Mesodermal cell (in vitro differentiated cells): ENCODE measurements at regions not wholly inside any gene's neighbourhood (a gene's known extent, or its start where the extent isn't known, plus 50 kb on each side); places are given as distances from the start of the nearest gene placed in this dataset.

Source experiments
- H3K27ac ChIP-seq: 2 replicates; pipeline ENCODE4 v1.7.0; 2013; ENCODE audit warnings: mild to moderate bottlenecking, low read depth, low read length, moderate library complexity; ENCODE audit not compliant: severe bottlenecking
- H3K36me3 ChIP-seq: 2 replicates; pipeline ENCODE4 v1.7.1; 2013; ENCODE audit warnings: mild to moderate bottlenecking, low read length, moderate library complexity; ENCODE audit not compliant: control insufficient read depth, insufficient read depth
- H3K4me1 ChIP-seq: one replicate; pipeline ENCODE4 v1.7.1; 2013; ENCODE audit warnings: mild to moderate bottlenecking, low read length; ENCODE audit not compliant: insufficient read depth, control insufficient read depth, poor library complexity, severe bottlenecking
- H3K4me3 ChIP-seq: 2 replicates; pipeline ENCODE4 v1.7.0; 2013; ENCODE audit warnings: low read length, control low read depth, mild to moderate bottlenecking; ENCODE audit not compliant: insufficient read depth, poor library complexity, severe bottlenecking; ENCODE audit errors: extremely low read depth
- H3K9me3 ChIP-seq: 2 replicates; pipeline ENCODE4 v1.7.1; 2013; ENCODE audit warnings: mild to moderate bottlenecking, low read length, moderate library complexity; ENCODE audit not compliant: control insufficient read depth
- WGBS, 2 experiments: methylation state at CpG; one replicate each; pipeline ENCODE4 v1.1.5; 2013; ENCODE audit warnings: missing lambda C conversion rate in 2 of 2; ENCODE audit not compliant: insufficient coverage in 2 of 2; 5-methylcytosine and 5-hydroxymethylcytosine counted together

GRCh38 chr20:7420345-7420744 lies 519.9 kb downstream of the HAO1 start:
- no peaks in the 10 kb centered on the region for H3K4me1 ChIP-seq
- H3K27ac ChIP-seq: no peak overlapping the region
- no peaks in the 10 kb centered on the region for H3K36me3 ChIP-seq

DNA sequence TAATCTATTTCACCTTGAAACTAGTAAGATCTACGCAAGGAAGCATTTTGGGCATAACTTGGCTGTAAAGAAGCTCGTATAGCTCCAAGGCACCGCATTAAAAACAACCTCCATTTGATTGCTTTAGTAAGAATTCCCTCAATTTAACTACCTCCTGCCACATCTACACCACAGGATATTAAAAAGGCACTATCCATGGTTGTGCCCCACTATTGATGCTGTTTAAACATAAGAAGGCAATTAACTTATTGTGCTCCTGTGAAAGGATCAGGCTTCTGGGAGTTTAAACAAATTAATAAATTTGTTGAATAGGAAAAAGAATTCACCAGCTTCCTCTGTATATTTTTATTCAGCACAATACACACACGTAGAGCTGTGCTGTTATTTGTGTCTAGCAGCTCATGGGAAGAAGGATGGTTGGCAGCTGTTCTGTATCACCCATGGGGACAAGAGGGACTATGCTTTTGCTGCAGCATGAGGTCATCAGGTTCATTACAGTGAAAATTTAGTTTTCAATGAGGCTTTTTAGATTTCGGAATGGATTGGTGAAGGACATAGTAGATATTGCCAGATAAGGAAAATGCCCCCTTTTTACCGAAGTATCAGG lies 513.3 kb downstream of the HAO1 start:
- H3K9me3 ChIP-seq: no peaks in the 10 kb centered on the region
- WGBS, 2 experiments: 80 to 84% methylated on average over 1 to 3 of the region's 6 CpGs
- H3K4me1 ChIP-seq: no peaks in the 10 kb centered on the region
- no peaks in the 10 kb centered on the region for H3K36me3 ChIP-seq
- H3K27ac ChIP-seq: no peak overlapping the region
- no peak overlapping the region for H3K4me3 ChIP-seq

More at GRCh38 chr20:7420345-7420744, 519.9 kb downstream of the HAO1 start:
- H3K9me3 ChIP-seq: no peaks in the 10 kb centered on the region
- H3K4me3 ChIP-seq: no peak overlapping the region

DNA sequence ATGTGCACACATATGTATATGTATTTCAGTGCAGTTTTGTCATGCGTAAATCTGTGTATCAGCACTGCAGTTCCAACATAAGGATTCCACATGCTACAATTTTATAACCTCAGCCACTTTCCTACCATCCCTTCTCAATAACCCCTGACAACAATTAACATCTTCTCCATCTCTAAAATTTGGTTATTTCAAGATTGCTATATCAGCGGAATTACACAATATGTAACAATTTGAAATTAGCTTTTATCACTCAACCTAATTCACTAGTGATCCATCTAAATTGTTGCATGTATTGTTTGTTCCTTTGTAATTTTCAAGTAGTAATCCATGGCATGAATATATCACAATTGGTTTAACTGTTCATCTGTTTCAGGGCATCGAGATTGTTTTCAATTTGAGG lies 511.3 kb downstream of the HAO1 start:
- H3K4me3 ChIP-seq: no peak overlapping the region
- 80% methylated on average over 1 of the region's 3 CpGs; no CpG with 5 or more reads in 1 of the 2 experiments for WGBS, 2 experiments
- H3K27ac ChIP-seq: no peak overlapping the region
- H3K4me1 ChIP-seq: no peaks in the 10 kb centered on the region
- H3K36me3 ChIP-seq: no peaks in the 10 kb centered on the region
- no peaks in the 10 kb centered on the region for H3K9me3 ChIP-seq

DNA sequence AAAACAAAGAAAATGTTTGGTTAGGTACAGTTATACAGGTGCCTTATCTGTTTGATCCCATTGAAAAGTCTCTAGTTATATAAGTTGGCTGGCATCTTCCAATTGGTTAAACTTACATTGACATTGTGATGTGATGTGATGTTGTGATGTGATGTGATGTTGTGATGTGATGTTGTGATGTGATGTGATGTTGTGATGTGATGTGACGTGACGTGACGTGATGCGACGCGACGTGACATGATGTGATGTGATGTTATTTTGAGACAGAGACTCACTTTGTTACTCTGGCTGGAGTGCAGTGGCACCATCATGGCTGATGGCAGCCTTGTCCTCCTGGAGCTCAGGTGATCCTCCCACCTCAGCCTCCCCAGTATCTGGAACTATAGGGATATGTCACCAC lies 507.6 kb downstream of the HAO1 start:
- H3K27ac ChIP-seq: no peak overlapping the region
- no peaks in the 10 kb centered on the region for H3K36me3 ChIP-seq
- 92% methylated on average over 7 of the region's 7 CpGs; no CpG with 5 or more reads in 1 of the 2 experiments for WGBS, 2 experiments
- H3K4me1 ChIP-seq: no peaks in the 10 kb centered on the region
- H3K9me3 ChIP-seq: no peaks in the 10 kb centered on the region
- no peak overlapping the region for H3K4me3 ChIP-seq

GRCh38 chr20:7437311-7437710 lies 502.9 kb downstream of the HAO1 start:
- H3K4me1 ChIP-seq: no peaks in the 10 kb centered on the region
- no peak overlapping the region for H3K27ac ChIP-seq
- H3K4me3 ChIP-seq: no peak overlapping the region
- no peaks in the 10 kb centered on the region for H3K36me3 ChIP-seq
- WGBS, 2 experiments: 100% methylated on average over 2 of the region's 3 CpGs; no CpG with 5 or more reads in 1 of the 2 experiments
- no peaks in the 10 kb centered on the region for H3K9me3 ChIP-seq

DNA sequence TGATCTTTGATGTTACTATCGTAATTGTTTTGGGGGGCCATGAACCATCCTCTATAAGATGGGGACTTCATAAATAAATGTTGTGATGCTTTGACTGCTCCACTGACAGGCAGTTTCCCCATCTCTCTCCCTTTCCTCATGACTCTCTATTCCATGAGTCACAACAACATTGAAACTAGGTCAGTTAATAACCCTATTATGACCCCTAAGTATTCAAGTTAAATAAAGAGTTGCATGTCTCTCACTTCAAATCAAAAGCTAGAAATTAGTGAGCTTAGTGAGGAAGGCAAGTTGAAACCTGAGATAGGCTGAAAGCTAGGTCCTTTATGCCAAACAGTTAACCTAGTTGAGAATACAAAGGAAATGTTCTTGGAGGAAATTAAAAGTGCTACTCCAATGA lies 491.0 kb downstream of the HAO1 start:
- WGBS, 2 experiments: no CpG with 5 or more reads among the region's 1 CpG
- Histone ChIP-seq H3K9me3 (no peaks in the 10 kb centered on the region), H3K36me3 (no peaks in the 10 kb centered on the region), H3K27ac (no peak overlapping the region), H3K4me3 (no peak overlapping the region), H3K4me1 (no peaks in the 10 kb centered on the region)

DNA sequence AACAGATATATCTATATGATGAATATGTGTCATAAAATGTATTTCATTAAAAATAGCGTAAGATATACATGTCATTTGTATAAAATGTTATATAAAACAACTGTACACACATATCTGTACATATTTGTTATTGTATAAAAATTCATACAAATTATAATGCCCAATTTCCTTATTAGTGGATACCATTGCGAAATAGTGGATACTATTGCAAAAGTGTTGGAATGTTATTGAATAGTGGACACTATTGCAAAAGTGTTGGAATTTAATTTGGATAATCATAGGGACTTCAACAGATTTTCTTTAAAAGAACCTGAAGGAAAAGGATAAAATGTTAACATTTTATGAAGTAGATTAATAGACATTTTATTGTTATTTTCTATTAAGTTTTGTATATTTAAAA lies 487.4 kb downstream of the HAO1 start:
- H3K36me3 ChIP-seq: no peaks in the 10 kb centered on the region
- H3K27ac ChIP-seq: no peak overlapping the region
- WGBS, 2 experiments: 71% methylated on average over 1 of the region's 2 CpGs; no CpG with 5 or more reads in 1 of the 2 experiments
- no peaks in the 10 kb centered on the region for H3K4me1 ChIP-seq
- H3K9me3 ChIP-seq: no peaks in the 10 kb centered on the region
- no peak overlapping the region for H3K4me3 ChIP-seq

- no peaks in the 10 kb centered on the region for H3K36me3 ChIP-seq
- H3K4me1 ChIP-seq: no peaks in the 10 kb centered on the region
- H3K4me3 ChIP-seq: no peak overlapping the region
- H3K9me3 ChIP-seq: no peaks in the 10 kb centered on the region
- WGBS, 2 experiments: 100% methylated on average over 2 of the region's 2 CpGs; no CpG with 5 or more reads in 1 of the 2 experiments
- no peak overlapping the region for H3K27ac ChIP-seq
These were observed 486.2 kb downstream of the HAO1 start for GRCh38 chr20:7454047-7454446.

GRCh38 chr20:7458459-7458858 lies 481.8 kb downstream of the HAO1 start:
- Histone ChIP-seq H3K4me3 (no peak overlapping the region), H3K36me3 (no peaks in the 10 kb centered on the region), H3K9me3 (no peaks in the 10 kb centered on the region), H3K27ac (no peak overlapping the region), H3K4me1 (no peaks in the 10 kb centered on the region)
- WGBS, 2 experiments: 83% methylated on average over 3 of the region's 3 CpGs

DNA sequence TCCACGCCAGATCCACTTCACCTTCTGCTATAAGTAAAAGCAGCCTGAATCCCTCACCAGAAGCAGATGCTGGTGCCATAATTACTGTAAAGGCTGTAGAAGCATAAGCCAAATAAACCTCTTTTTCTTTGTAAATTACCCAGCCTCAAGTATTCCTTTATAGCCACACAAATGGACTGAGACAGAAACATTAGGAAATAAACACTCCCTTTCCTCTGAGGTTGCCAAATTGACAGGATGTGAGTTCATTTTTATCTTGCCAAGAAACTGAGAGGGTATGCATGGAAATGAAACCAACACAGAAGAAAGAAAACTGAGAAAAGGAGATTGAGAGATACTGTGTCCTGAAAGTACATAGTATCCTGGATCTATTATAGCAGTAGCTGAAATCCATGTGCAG lies 481.2 kb downstream of the HAO1 start:
- no peak overlapping the region for H3K27ac ChIP-seq
- 67% methylated on average over 1 of the region's 1 CpG; no CpG with 5 or more reads in 1 of the 2 experiments for WGBS, 2 experiments
- H3K36me3 ChIP-seq: no peaks in the 10 kb centered on the region
- H3K9me3 ChIP-seq: no peaks in the 10 kb centered on the region
- H3K4me1 ChIP-seq: no peaks in the 10 kb centered on the region
- H3K4me3 ChIP-seq: no peak overlapping the region

DNA sequence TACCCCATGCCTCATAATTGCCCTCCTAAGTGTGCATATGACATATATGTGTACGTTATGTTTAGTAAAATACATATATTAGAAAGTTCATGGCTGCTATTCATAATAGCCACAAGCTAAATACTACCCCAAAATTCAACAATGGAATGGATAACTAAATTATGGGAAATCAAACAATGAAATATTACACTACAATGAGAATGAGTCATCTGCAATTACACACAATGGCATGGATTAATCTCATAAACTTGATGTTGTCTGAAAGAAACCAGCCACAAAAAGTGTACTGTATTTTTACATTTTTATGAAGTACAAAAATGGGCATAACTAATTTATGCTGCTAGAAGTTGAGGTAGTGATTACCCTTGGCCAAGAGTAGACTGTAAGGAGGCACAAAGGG lies 477.0 kb downstream of the HAO1 start:
- no peaks in the 10 kb centered on the region for H3K9me3 ChIP-seq

More for the DNA sequence above, 477.0 kb downstream of the HAO1 start:
- no peak overlapping the region for H3K4me3 ChIP-seq
- no peaks in the 10 kb centered on the region for H3K4me1 ChIP-seq
- no peak overlapping the region for H3K27ac ChIP-seq
- H3K36me3 ChIP-seq: no peaks in the 10 kb centered on the region
- no CpG with 5 or more reads among the region's 1 CpG for WGBS, 2 experiments
